A549 (cell line): ENCODE measurements at regions not wholly inside any gene's neighbourhood (a gene's known extent, or its start where the extent isn't known, plus 50 kb on each side); places are given as distances from the start of the nearest gene placed in this dataset.

ENCODE experiments used
- CTCF ChIP-seq: fragments of >200 bp; sonication (Bioruptor Twin); formaldehyde crosslinking; IDR thresholded peaks from 3 replicates; pipeline ENCODE4 v1.5.1; 2016
- MAZ ChIP-seq: fragments of 150-350 bp; IDR thresholded peaks from 2 replicates; pipeline ENCODE4 v1.6.1; 2014; ENCODE audit warnings: antibody characterized with exemption, low read depth, low read length, borderline replicate concordance
- RCOR1 ChIP-seq: fragments of 150-350 bp; IDR thresholded peaks from 2 replicates; pipeline ENCODE4 v1.6.1; 2014; ENCODE audit warnings: antibody characterized with exemption, low read length, low read depth

- TF ChIP-seq RCOR1 (no peak), MAZ (no peak), CTCF (no peak)
Measured at GRCh38 chr5:159450417-159450816, 120.1 kb upstream of the IL12B start.
